Neural cell (in vitro differentiated cells): ENCODE measurements at regions not wholly inside any gene's neighbourhood (a gene's known extent, or its start where the extent isn't known, plus 50 kb on each side); places are given as distances from the start of the nearest gene placed in this dataset.

Source experiments
- H2AFZ ChIP-seq: fragments of 200-600, 300-800 bp; sonication (generic), shearing (Covaris generic); 2 replicates; pipeline ENCODE4 v1.6.0; 2014; ENCODE audit warnings: low read depth, mild to moderate bottlenecking, antibody characterized with exemption, low read length, moderate library complexity
- H3F3A ChIP-seq: fragments of 200-600 bp; shearing (Covaris generic); 2 replicates; pipeline ENCODE4 v1.6.1; 2016; ENCODE audit warnings: mild to moderate bottlenecking, moderate library complexity, mixed read lengths, antibody characterized with exemption, low read length; ENCODE audit not compliant: insufficient read depth, poor library complexity, severe bottlenecking
- H3K27ac ChIP-seq: fragments of 200-600, 300-800 bp; sonication (generic), shearing (Covaris generic); 2 replicates; pipeline ENCODE4 v1.5.1; 2014; ENCODE audit warnings: mild to moderate bottlenecking, low read length, moderate library complexity
- H3K27me3 ChIP-seq: fragments of 300-800, 200-600 bp; sonication (generic), shearing (Covaris generic); 2 replicates; pipeline ENCODE4 v1.6.0; 2014; ENCODE audit warnings: mild to moderate bottlenecking, low read depth, low read length, moderate library complexity; ENCODE audit not compliant: insufficient read depth
- H3K36me3 ChIP-seq: fragments of 300-800, 200-600 bp; sonication (generic), shearing (Covaris generic); 2 replicates; pipeline ENCODE4 v1.5.1; 2014; ENCODE audit warnings: mild to moderate bottlenecking, antibody characterized with exemption, low read length, moderate library complexity; ENCODE audit not compliant: insufficient read depth
- H3K4me2 ChIP-seq: fragments of 300-800, 200-600 bp; sonication (generic), shearing (Covaris generic); 2 replicates; pipeline ENCODE4 v1.6.0; 2014; ENCODE audit warnings: mild to moderate bottlenecking, low read length
- H3K4me3 ChIP-seq: fragments of 300-800, 200-600 bp; sonication (generic), shearing (Covaris generic); 2 replicates; pipeline ENCODE4 v1.5.1; 2014; ENCODE audit warnings: mild to moderate bottlenecking, low read length, moderate library complexity
- H3K79me2 ChIP-seq: fragments of 200-600 bp; shearing (Covaris generic); replicated peaks from 2 replicates; pipeline ENCODE4 v1.6.0; 2014; ENCODE audit warnings: mild to moderate bottlenecking, low read length, moderate library complexity; ENCODE audit not compliant: insufficient read depth
- H3K9ac ChIP-seq: fragments of 300-800, 200-600 bp; sonication (generic), shearing (Covaris generic); 2 replicates; pipeline ENCODE4 v1.6.1; 2016; ENCODE audit warnings: mild to moderate bottlenecking, low read length, mixed read lengths
- H3K9me2 ChIP-seq: fragments of 200-600 bp; shearing (Covaris generic); 2 replicates; pipeline ENCODE4 v1.6.1; 2016; ENCODE audit warnings: mild to moderate bottlenecking, low read length, mixed read lengths; ENCODE audit not compliant: insufficient read depth
- H3K9me3 ChIP-seq: fragments of 200-600, 300-800 bp; sonication (generic), shearing (Covaris generic); 2 replicates; pipeline ENCODE4 v1.6.1; 2016; ENCODE audit warnings: mild to moderate bottlenecking, mixed run types, low read length, moderate library complexity, mixed read lengths
- H4K20me1 ChIP-seq: fragments of 200-600 bp; shearing (Covaris generic); 2 replicates; pipeline ENCODE4 v1.6.1; 2016; ENCODE audit warnings: mild to moderate bottlenecking, mixed run types; ENCODE audit not compliant: insufficient read depth
- CTCF ChIP-seq: fragments of 450-650 bp; IDR thresholded peaks from 2 replicates; pipeline ENCODE4 v1.5.1; 2014; ENCODE audit warnings: antibody characterized with exemption, mild to moderate bottlenecking, moderate library complexity; ENCODE audit not compliant: poor library complexity, severe bottlenecking
- EP300 ChIP-seq: fragments of 450-650 bp; conservative IDR thresholded peaks from 2 replicates; pipeline ENCODE4 v1.6.1; 2014; ENCODE audit warnings: antibody characterized with exemption, mild to moderate bottlenecking, moderate library complexity; ENCODE audit not compliant: poor library complexity, severe bottlenecking
- EZH2 ChIP-seq: fragments of 200-600, 300-800 bp; shearing (Covaris generic), sonication (generic); IDR thresholded peaks from 2 replicates; pipeline ENCODE4 v1.6.1; 2014; ENCODE audit warnings: antibody characterized with exemption, low read length, borderline replicate concordance, mild to moderate bottlenecking; ENCODE audit not compliant: insufficient read depth, poor library complexity, severe bottlenecking
- MXI1 ChIP-seq: fragments of 450-650 bp; conservative IDR thresholded peaks from 2 replicates; pipeline ENCODE4 v1.6.1; 2014; ENCODE audit warnings: antibody characterized with exemption, mild to moderate bottlenecking; ENCODE audit not compliant: poor library complexity, severe bottlenecking
- POLR2AphosphoS5 ChIP-seq: IDR thresholded peaks from 2 replicates; pipeline ENCODE4 v1.6.1; 2012
- RAD21 ChIP-seq: fragments of 450-650 bp; conservative IDR thresholded peaks from 2 replicates; pipeline ENCODE4 v1.6.1; 2014; ENCODE audit warnings: antibody characterized with exemption, mild to moderate bottlenecking, moderate library complexity
- REST ChIP-seq: IDR thresholded peaks from 2 replicates; pipeline ENCODE4 v1.6.1; 2012; ENCODE audit warnings: borderline replicate concordance
- SMC3 ChIP-seq: fragments of 450-650 bp; conservative IDR thresholded peaks from 2 replicates; pipeline ENCODE4 v1.6.1; 2014; ENCODE audit warnings: antibody characterized with exemption, mild to moderate bottlenecking, moderate library complexity; ENCODE audit not compliant: poor library complexity
- TAF1 ChIP-seq: IDR thresholded peaks from 2 replicates; pipeline ENCODE4 v1.6.1; 2012; ENCODE audit warnings: low read depth

- TF ChIP-seq MXI1 (no peak), SMC3 (no peak), CTCF (no peak), TAF1 (no peak), EZH2 (no peak), EP300 (no peak), REST (no peak), POLR2AphosphoS5 (no peak)
- Histone ChIP-seq H3K9ac (no peak overlapping the region), H3K4me3 (no peak overlapping the region), H3K36me3 (no peaks in the 10 kb centered on the region), H3K9me3 (no peaks in the 10 kb centered on the region), H3F3A (no peaks in the 10 kb centered on the region), H3K27ac (no peak overlapping the region), H3K27me3 (no peaks in the 10 kb centered on the region), H4K20me1 (no peaks in the 10 kb centered on the region), H2AFZ (no peak overlapping the region), H3K79me2 (no peaks in the 10 kb centered on the region), H3K9me2 (no peaks in the 10 kb centered on the region), H3K4me2 (no peak overlapping the region)
Measured at GRCh38 chr21:34279285-34279684, 84.5 kb upstream of the KCNE2 start.

- H3K9me2 ChIP-seq = no peaks in the 10 kb centered on the region
Measured at GRCh38 chr21:34279883-34280282, 83.9 kb upstream of the KCNE2 start.

GRCh38 chr21:34280389-34280795 is 83.4 kb upstream of the KCNE2 start:
- TF ChIP-seq EZH2 = no peak
- TF ChIP-seq POLR2AphosphoS5 = no peak
- no peak for TF ChIP-seq REST
- no peak for TF ChIP-seq EP300
- no peak for TF ChIP-seq SMC3
- no peak for TF ChIP-seq RAD21
- TF ChIP-seq TAF1 = no peak
- H3K27me3 ChIP-seq = no peaks in the 10 kb centered on the region
- no peaks in the 10 kb centered on the region for H4K20me1 ChIP-seq
- H3K9me3 ChIP-seq = no peaks in the 10 kb centered on the region
- H3K9me2 ChIP-seq = no peaks in the 10 kb centered on the region
- no peaks in the 10 kb centered on the region for H3F3A ChIP-seq
- H3K36me3 ChIP-seq = no peaks in the 10 kb centered on the region
- no peak overlapping the region for H3K27ac ChIP-seq
- H3K4me3 ChIP-seq = no peak overlapping the region
- no peak overlapping the region for H2AFZ ChIP-seq
- H3K79me2 ChIP-seq = no peaks in the 10 kb centered on the region
- H3K4me2 ChIP-seq = no peak overlapping the region
- H3K9ac ChIP-seq = no peak overlapping the region

More at GRCh38 chr21:34279883-34280282, 83.9 kb upstream of the KCNE2 start:
- Histone ChIP-seq H3K9me3 (no peaks in the 10 kb centered on the region), H3F3A (no peaks in the 10 kb centered on the region), H3K4me3 (no peak overlapping the region), H3K27me3 (no peaks in the 10 kb centered on the region), H2AFZ (no peak overlapping the region), H3K79me2 (no peaks in the 10 kb centered on the region), H3K36me3 (no peaks in the 10 kb centered on the region), H4K20me1 (no peaks in the 10 kb centered on the region), H3K27ac (no peak overlapping the region), H3K9ac (no peak overlapping the region), H3K4me2 (no peak overlapping the region)
- TF ChIP-seq TAF1 = no peak
